22Rv1 (cell line): ENCODE measurements at regions not wholly inside any gene's neighbourhood (a gene's known extent, or its start where the extent isn't known, plus 50 kb on each side); places are given as distances from the start of the nearest gene placed in this dataset.

Experiments used
- ZFX ChIP-seq: fragments of 450-650 bp; IDR thresholded peaks from 2 replicates; pipeline ENCODE4 v1.6.1; 2017; ENCODE audit warnings: antibody characterized with exemption, borderline replicate concordance
- TF ChIP-seq, protein P1 (sequence below): fragments of 450-650 bp; IDR thresholded peaks from 2 replicates; pipeline ENCODE4 v1.5.1; 2017; ENCODE audit warnings: mild to moderate bottlenecking

DNA sequence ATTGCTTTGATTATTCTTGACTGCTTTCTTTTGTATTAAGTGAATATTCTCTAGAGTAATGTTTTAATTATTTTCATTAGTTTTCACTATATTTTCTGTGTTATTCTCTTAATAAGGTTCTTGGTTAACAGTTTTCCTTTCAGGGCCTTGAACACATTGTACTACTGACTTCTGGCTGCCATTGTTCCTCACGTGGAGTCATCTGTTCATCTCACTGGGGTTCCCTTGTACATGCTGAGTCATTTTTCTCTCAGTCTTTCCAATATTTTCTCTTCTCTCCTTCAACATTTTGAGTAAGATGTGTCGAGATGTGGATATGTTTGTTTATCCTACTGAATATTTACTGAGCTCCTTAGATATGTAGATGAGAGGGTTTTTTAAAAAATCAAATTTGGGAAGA lies 400.7 kb downstream of the TCERG1L start:
- TF ChIP-seq, protein P1, sequence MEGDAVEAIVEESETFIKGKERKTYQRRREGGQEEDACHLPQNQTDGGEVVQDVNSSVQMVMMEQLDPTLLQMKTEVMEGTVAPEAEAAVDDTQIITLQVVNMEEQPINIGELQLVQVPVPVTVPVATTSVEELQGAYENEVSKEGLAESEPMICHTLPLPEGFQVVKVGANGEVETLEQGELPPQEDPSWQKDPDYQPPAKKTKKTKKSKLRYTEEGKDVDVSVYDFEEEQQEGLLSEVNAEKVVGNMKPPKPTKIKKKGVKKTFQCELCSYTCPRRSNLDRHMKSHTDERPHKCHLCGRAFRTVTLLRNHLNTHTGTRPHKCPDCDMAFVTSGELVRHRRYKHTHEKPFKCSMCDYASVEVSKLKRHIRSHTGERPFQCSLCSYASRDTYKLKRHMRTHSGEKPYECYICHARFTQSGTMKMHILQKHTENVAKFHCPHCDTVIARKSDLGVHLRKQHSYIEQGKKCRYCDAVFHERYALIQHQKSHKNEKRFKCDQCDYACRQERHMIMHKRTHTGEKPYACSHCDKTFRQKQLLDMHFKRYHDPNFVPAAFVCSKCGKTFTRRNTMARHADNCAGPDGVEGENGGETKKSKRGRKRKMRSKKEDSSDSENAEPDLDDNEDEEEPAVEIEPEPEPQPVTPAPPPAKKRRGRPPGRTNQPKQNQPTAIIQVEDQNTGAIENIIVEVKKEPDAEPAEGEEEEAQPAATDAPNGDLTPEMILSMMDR: no peak
- no peak for TF ChIP-seq ZFX
